Anterior cingulate cortex (tissue), 58 donors: ENCODE measurements at regions not wholly inside any gene's neighbourhood (a gene's known extent, or its start where the extent isn't known, plus 50 kb on each side); places are given as distances from the start of the nearest gene placed in this dataset.

ENCODE experiments used
- DNase-seq, 58 donors: peaks; one replicate each; lab custom pipeline; 2025; lab: John Stamatoyannopoulos, UW

DNA sequence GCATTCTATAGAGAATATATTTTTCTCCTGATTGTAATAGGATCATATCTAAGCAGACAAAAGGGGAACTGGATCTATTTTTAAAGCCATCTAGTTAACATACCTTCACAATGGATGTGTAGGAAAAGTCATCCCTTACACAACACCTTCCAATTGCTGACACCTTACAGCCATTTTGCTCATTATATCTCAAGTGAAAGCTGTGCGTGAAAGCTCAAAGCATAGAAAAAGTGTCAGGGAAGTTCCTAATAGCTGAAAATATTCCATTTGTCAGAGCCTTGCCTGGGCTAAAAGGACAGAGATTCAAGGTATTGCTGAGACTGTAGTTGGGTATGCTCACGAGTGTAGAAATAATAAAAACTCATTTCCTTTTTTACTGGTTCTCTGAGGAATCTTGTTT, 340.6 kb upstream of the KLHL1 start:
- no peak for DNase-seq

DNA sequence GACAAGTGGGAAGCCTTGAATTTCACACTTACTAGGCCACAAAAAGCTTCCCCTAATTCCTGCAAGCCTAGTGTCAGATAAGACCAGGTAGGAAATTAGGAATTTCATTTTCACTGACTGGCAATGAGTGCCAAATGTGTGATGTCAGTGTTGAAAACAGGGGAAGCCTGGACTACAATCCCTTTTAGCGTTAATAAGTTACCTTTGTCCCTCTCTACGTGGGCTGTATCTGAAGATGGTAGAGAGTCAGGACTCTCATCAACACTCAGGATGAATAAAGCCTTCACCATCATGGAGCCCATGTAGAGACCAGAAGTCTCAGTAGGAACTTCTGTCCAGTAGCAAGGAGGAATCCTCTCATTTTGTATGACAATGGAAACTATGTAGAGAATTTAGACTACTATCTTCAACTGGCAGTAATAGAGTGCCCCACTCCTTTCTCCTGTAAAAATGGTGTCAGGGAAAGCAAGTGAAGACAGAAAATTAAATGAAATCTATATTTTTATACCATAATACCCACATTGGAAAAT, 324.1 kb upstream of the KLHL1 start:
- DNase-seq: no peak

DNA sequence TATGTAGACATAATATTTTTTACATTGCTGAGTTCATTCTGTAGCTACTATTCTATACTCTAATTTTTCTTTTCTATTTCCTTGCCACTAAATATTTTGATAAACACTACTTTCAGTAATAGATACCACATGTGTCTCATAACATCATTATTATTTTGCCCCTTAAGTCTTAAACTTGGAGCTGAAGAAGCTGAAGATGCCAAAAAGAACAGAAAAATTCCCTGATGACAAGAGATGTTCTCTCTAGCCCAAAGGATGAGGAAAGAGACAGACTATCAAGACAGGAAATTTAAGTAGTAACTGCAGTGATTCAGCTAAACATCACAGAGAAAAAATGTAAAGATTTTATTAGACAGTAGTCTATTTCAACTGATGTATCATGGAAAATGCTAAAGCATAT, 322.0 kb upstream of the KLHL1 start:
- no peak for DNase-seq

DNA sequence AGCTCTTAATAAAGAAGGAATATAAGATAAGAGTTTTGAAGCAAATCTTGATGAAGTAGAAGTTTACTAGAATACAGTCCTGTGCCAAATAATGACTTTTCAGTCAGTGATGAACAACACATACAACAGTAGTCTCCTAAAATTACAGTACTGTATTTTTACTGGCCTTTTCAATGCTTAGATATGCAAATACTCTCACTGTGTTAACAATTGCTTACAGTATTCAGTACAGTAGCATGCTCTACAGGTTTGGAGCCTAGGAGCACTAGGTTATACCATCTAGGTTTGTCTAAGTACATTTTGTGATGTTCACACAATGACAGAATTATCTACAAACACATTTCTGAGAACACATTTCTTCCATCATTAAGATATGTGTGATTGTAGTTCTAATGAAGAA, 316.7 kb upstream of the KLHL1 start:
- no peak for DNase-seq

DNA sequence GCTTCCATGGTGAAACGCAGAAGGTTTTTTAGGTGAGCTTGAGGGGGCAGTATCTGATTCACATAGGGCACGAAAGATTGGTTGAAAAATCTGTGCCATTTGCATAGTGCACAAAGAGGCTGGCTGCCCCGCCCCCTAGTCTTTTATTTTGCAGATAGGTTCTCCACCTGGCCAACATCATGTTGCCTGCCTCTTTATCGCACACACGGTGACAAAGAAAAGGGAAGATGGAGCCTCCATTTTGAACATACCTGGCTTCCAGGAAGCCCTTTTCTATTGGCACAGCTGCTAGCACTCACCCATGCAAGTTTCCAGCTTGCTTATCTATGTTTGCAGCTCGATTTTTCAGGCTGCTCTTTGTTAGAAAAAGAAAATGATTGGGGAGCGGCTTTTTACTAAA, 316.2 kb upstream of the KLHL1 start:
- no peak for DNase-seq

DNA sequence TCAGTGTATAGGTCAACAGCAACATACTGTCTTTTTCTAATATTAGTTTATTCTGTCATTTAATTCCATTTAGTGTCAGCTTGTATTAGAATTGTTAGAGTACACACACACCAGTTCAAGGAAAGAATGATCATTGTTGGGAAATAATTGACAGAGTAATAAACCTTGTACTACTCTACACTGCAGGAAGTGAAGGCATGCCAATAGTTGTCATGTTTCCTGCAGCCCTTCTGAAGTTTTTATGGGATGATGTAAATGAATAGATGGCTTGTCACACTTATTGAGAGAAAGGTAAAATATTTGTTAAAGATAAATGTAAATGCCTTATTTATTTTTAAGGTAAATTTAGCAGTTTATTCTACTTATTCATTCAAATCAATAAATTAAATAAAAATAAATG, 306.9 kb upstream of the KLHL1 start:
- no peak for DNase-seq

DNA sequence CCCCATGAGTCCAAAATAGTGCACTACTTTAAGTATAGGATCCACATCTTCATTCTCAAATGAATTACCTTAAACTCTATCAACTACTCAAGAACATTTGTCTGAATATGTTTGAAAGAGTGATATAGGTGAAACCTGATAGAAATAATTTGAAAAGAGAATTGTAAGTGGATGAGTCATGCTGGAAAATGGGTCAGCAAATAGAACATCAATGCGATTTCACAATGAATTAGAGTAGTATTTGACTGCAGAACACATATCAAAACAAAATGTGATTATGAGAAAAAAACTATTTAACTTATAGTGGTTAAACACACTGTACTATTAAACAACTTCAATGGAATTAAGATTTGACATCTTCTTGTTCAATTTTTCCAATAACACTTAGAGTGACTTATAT, 300.6 kb upstream of the KLHL1 start:
- DNase-seq: no peak

DNA sequence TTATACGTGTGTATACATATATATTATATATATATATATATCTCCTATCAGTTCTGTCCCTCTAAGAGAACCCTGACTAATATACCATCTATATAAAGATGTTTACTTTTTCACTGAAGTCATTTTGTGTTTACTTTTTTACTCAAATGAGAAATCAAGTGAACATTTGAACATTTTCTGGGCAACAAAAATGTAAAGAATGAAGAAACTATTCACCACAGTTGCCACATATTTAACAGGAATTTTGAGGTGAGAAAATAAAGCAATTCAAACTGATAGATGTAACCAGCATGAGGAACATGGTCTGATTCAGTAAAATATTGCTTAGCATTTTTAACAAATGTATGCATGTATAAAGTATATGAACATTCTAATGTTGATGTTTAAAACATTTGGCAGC, 299.2 kb upstream of the KLHL1 start:
- no peak for DNase-seq

DNA sequence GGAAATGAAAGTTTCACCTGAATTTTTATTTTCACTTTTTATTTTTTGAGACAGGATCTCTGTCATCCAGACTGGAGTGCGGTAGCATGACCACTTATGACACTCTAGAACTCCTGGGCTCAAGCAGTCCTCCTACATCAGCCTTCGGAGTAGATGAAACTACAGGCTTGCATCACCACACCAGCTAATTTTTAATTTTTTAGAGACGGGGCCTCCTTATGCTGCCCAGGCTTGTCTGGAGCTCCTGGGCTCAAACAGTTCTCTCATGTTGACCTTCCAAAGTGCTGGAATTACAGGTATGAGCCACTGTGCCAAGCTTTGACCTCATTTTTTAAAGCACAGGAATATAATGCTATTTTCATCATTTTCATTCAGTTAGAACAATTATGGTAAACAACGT, 297.0 kb upstream of the KLHL1 start:
- no peak for DNase-seq

DNA sequence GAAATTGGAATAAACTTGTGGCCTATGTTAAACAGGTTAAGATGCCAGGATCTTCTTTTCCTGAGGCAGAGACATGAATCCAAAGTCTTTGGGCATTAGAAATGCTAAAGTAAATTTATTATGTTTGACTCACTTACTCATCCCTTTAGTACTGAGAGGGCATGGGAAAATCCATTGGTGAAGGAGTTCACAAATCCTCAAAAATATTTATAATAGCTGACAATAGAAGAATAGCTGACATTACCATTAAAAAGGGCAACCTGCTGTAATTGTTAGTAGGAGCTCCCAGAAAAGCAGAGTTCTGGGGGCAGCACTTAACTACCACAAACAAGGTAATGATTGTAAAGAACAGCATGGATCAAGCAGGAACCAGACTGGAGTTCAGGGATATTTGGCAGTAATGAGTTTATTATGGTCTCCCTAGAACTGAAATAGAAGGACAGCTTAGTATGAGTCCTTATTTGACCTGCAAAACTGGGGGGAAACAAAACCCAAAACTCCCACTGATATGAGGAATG, 285.8 kb upstream of the KLHL1 start:
- DNase-seq: no peak

DNA sequence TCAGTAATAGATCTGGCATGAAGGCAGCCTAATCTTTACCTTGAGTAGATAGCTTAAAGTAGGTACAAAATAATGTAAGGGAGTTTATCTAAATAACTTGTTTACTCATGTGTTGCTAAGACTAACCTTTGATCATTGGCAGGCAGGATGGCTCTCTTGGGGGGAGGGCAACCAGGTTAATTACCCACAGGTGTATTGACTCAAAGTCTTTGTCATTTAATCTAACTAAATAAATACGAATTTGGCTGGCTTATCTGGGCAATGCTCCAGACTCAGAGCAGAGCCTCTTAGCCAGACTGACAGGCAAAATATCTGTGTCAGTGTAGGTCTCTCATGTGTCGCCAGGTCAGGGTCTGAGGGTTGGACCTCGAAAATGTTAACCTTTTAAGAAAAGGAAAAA, 283.4 kb upstream of the KLHL1 start:
- DNase-seq: no peak

DNA sequence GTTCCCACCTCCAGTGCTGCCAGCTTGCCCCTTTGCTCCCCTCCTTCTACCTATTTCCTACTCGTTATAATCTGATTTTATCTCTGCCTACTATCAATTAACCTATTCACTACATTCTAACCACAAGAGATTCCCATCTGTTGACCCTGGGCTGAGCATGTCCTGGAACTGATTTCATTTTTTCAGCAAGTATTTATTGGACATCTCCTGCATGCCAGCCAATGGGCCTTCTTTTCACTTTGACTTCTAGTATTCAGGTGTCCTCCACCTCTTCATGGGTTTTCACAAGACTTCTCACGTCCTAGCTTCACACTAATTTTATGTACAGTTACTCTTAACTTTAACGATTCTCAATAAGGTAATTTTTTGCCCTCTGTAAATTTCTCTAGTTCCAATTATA, 282.7 kb upstream of the KLHL1 start:
- no peak for DNase-seq

DNA sequence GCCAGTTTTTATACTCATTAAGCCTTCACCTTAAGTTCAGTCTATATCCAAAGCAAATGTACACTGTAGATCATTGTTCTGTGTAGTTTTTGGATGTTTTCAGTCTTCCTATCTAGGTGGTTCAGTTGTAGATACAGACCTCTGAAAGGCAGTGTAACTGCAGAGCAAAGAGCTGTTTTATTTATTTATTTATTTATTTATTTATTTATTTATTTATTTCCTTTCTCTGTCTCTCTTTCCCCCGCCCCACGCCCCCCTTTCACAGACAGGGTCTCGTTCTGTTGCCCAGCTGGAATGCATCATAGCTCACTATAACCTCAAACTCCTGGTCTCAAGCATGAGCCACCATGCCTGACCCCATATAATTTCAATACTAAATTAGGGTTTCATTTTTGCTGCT, 281.8 kb upstream of the KLHL1 start:
- DNase-seq: no peak

DNA sequence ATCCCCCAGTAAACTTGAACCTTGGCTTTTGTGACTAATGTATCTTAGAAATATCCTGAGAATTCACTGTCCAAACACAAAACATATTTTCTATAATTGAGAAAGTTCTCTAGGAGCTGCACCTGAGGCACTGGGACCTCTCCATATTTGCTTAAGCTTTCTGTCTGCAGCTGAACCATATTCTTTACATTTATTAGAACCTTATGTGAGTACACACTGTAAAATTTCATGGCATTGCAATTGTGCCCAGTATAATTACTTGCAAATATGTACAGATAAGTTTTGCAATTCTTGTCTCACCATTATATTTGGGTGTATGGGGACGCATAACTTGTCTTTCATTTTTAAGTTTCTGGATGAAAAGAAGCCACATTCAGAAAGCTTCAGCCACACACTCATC, 280.7 kb upstream of the KLHL1 start:
- no peak for DNase-seq

DNA sequence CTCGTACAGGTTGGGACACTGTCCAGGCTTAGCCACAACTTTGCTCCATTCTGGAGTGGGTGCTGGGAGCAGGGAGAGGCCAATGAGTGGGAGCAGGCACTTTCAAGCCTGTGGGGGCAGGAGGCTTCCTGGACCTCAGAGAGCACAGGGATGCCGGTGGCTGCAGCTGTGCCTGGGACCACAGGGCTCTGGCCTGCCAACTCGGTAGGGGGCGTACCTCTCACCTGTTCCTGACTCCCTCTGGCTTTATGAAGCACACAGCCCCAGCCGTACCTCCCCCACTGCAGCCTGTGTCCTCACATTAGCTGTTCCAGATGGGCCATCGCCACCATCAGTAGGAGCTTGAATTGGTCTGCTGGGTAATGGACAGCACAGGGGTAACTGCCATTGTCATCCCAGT, 278.7 kb upstream of the KLHL1 start:
- DNase-seq: no peak

DNA sequence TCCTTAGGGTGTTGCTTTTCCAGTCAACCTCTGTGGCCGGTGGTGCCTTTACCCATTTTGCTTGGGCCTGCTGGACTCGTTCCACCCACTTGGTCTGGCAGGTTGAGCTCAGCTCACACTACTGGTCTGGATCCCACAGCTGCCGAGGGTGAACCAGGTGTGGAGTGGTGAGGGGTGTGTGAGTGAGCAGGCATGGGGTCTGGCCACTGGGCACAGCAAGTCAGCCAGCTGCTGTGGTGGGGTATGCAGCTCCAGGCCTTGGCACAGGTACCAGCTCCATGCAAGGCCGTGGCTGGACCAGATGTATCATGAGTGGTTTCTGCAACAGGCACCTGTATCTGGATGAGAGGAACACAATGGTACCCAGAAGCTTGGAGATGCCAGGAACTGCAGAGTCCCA, 277.6 kb upstream of the KLHL1 start:
- DNase-seq: no peak

DNA sequence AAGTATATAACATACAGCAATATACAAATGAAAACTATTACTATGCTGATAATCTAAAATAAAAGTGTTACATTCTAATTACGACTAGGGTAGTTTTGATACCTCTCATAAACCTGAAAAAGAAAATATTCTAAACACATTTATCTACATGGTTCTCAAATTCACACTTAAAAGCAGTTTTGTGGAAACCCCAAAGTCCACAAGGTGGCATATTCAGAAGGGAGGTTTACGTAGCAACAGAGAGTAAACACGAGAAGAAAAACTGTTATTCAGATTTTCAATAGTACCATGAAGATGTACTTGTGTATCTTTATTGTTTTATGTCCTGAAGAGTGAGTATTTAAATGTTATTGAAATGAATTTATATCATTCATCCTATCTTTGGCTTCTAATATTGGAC, 275.9 kb upstream of the KLHL1 start:
- DNase-seq: no peak

DNA sequence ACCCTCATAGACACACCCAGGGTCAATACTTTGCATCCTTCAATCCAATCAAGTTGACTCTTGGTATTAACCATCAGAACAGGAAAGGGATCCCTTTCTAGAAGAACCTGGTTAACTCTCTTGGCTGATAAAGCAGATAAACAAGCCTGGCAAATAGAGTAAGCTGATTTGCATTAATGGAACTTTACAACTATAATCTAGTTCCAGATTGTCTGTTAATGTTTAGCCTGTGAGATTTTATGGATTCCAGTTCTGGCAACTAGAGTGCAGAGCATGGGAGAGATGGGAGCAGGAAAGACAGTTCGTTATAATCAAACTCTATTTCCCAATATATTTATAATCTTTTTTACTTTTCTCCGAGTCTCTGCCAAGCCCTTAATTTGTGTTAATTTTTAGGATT, 272.6 kb upstream of the KLHL1 start:
- DNase-seq: no peak

DNA sequence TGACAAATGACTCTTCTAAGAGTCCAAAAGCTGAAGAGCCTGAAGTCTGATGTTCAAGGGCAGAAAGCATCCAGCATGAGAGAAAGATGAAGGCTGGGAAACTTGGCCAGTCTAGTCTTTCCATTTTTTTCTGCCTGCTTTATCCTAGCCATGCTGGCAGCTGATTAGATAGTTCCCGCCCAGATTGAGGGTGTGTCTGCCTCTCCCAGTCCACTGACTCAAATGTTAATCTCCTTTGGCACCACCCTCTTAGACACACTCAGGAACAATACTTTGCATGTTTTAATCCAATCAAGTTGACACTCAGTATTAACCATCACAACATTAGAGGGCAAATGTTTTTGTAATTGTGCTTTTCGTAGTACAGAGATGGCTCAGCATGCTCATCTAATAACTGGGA, 267.5 kb upstream of the KLHL1 start:
- DNase-seq: no peak

DNA sequence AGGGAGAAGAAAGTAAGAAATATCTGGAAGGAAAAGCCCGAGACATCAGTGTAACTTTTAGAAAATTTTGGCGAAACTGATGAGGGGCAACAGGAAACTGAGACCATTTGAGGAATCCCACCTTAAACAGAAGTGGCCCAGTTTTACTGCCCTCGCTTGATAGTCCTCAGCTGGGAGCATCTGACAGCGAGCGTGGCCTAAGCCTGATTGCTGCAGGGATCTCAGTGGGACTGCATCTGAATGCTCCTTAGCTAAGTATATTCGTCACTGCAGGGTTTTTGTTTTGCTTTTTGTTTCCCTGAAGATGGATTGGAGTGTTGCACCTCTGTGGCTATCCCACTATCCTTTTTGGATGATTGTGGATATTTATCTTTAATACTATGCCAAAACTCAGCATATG, 262.7 kb upstream of the KLHL1 start:
- no peak for DNase-seq

DNA sequence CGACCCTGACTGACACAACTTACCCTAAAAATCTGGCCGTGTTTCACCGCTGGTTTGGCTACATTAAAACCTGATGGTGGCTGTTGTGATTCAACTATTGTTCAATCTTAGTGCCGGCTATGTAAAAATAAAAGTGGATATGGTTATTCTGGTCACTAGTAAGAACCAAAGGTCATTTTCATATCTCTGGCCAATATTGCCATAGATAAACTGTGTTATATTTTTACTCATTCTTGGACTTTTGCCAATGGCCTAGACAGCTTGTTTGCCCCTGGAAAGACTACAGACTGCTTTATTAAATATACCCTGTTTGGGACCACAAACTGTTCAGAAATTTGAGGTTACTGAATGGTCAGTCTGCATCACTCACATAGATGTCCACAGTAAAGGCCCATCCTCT, 258.5 kb upstream of the KLHL1 start:
- no peak for DNase-seq

DNA sequence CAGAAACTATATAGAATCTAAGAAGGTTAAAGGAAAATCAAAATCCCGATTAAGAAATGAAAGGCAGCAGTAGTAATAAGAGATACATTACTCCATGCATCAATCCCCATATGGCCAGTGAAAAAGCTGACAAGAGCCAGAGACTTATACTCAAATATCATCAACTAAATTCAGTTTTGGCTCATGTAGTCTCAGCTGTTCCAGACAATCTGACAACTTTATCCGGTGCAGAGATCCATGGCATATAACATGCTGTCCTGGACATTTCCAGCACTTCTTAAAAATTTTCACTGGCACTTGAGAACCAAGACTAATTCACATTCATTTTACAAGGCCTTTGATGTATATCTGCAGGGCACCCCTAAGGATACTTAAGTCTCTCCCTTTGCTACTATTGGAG, 255.7 kb upstream of the KLHL1 start:
- no peak for DNase-seq

DNA sequence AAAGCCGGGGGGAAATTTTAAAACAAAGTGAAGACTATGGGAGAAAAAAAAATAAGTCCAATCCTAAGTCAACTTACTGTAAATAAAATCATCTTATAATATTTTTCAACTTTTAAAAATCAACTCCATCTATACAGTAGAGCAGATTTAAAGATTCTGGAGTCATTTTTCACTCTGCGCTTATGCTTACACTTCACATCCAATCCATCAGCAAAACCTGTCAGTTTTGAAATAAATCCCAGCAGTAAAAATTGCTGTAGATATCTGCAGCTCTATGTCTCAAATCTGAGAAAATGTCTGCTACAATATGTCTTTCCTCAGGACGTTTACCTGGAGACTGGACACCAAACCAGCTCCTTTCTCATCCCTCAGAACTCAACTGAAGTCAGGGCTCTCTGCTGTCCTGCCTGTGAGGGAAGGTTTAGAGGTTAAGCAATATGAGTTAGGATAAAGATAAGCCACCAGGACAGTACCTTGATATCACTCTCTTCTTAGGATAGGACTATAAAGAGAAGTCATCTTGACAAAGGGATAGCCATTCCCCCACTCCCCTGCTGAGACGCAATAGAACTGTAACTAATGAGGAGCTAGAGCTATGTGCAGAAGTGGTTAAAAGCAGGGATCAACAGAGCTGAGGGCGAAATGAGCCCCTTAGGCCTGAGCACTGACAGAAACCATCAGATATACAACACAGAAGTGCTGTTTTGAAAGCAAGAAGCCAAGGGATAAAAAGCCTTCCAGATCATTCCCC, 254.7 kb upstream of the KLHL1 start:
- DNase-seq: no peak
